HG03460 (cell line): ENCODE measurements at regions not wholly inside any gene's neighbourhood (a gene's known extent, or its start where the extent isn't known, plus 50 kb on each side); places are given as distances from the start of the nearest gene placed in this dataset.

ENCODE experiments used
- ATAC-seq: cut with Tn5 transposase; IDR thresholded peaks from one replicate; pipeline ENCODE4 v1.9.1; 2021; ENCODE audit not compliant: unreplicated experiment

DNA sequence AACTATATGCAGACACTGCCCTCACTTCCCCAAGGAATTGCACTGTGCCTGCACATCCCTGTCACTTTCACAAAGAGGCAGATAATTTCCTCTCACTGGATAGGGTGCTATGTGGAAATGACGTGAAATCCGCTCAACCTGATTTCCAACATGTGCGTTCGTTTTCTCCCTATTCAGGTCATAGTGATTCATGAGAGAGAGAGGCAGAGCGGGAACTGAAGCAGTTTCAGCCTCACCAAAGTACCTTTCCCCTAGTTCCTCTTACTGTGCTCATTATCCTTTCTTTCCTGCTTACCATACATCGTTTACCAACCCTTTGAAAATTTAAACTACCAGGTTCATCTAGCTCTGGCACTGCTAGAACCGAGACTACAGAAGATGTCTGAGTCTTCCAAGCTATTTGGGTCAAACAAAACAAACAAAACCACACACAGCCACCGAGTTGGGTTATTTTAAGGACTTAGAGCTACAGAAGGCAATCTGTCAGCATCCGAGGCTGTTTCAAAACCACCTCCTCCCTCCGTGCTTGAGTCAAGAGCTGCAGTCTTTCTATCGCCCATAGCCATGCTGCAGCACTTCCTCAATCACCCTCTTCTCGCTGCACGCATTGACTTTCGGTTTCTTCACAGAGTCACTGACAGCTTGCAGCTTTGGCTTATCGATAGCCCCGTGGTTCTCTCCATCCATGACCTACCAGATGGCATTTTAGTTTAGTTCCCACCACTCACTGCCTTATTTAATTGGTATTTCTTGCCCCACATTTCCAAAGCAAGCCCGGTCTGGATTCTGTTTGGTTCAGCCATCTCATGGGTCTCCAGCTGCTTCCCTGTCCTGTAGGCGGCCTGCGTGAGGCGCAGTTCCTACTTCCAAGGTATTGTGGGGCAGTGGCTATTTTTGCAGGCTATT lies 1395.8 kb downstream of the EFNB2 start:
- peak; percentile 97 for ATAC-seq

DNA sequence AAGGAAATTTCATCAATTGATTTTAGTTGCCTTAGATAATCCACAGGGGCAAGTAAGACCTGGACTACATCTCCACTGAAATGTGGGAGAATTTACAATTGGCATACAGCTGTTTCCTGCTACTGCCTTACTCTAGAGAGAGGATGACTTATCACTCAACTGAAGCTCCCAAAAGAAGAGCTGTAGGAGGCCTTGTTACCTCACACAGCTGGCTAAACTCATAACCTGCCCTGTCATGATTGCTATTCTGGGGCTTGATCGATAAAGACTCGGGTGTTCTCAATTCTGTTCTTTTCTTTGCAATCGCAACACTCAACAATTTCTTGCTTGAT lies 1396.4 kb downstream of the EFNB2 start:
- peak; percentile 16 for ATAC-seq

DNA sequence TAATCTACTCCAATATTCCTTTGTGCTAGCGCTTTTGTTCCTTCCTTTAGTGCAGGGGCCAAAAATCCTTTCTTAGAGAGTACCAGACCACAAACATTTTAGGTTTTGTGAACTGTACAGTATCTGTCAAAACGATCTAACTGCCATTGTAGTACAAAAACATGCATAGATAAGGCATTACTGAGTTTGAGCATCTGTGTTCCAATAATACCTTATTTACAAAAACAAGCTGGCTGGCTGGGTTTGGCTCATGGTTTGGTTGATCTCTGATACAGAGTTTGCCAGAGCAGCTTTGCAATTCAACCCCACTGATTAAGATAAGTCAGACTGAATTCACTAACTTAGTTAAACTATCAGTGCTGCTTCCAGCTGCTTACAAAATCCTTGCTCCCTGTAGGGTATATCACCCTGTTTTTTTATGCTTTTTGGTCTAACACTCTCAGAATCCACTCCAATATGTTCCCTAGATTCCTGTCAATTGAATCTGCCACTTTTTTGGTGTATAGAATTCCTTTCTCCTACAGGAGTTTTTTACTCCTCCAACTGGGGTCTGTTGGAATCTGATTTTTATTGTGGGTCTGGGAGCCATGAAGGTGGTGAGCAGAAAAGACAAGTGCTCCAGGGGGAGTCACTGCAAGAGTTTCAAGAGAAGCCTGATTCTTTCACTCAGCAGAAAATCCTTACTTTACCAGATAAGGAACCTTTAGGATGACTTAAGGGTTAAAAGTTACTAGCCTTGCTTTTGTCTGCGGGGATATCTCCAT lies 1399.4 kb downstream of the EFNB2 start:
- ATAC-seq: no peak

DNA sequence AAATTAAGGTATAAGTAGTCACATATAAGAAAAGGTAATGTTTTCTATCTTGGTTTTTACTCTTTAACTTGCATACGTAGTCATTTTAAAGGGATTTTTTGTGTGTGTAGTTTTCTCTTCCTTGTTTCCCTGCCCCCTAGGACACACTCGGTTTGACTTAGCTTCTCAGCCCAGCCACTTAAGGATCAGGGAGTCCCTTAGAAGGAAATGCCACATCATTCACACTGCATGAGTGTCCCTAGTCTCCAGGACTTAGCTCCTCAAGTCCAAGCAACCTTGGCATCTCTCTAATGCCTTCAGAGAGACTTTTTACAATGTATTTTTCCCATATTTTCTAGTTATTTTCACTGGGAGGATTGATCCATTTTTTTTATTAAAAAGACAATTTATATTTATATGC lies 1407.7 kb downstream of the EFNB2 start:
- ATAC-seq: no peak

DNA sequence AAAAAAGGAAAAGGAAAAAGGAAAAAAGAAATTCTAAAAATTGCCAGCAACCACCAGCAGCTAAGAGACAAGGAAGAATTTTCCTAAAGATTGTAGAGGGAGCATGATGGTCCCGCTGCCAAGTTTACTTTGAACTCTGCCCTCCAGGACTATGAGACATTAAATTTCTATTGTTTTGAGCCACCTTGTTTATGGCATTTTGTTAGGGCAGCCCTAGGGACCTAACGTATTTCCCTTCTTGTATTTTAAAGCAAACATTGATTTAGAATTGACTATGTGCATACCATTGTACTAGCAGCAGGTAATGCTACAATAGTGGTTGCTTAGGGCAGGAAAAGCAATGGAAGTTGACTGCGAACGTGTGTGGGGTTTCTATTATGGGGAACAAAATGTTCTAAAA lies 1414.2 kb downstream of the EFNB2 start:
- no peak for ATAC-seq

DNA sequence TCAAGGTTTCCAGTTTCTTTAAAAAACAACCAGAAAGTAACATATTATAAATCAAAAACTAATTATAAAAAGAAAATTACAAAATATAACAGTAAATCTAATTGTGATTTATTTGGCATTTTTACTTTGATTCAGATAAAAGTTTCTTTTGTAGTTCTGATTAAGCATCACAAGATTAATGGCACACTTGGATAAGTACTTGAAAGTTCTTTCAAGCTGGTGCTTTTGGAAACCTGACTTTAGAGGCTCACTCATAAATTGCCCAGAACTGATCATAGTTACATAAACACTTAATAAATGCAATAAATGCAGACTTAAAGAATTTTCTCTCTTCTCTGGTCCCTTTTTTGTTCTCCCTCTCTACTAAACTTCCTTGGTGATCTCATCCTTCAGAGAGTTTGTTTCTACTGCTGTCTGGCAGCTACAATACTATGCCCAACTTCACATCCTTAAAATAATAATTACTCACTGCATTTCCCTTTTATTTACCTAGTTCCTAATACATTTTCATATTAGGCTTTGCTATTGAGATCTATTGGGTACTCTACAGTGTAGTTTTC lies 1417.0 kb downstream of the EFNB2 start:
- no peak for ATAC-seq

DNA sequence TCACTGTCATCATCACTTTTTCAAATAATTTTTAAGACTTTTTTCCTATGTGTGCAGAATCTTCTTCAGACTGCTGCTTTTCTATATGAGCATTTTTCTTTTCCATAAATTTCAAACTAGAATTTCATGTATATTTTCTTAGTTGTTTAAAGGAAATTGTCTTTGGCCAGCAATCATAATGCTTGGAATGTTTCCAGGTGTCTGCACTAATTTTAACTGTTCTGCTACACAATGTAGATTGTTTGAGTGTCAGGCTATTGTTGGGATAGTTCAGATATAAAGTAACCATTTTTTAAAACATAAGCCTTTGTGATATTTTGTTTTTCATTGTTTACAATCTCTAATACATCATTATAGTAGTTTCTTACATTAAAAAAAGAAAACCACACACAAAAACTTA lies 1418.5 kb downstream of the EFNB2 start:
- no peak for ATAC-seq

DNA sequence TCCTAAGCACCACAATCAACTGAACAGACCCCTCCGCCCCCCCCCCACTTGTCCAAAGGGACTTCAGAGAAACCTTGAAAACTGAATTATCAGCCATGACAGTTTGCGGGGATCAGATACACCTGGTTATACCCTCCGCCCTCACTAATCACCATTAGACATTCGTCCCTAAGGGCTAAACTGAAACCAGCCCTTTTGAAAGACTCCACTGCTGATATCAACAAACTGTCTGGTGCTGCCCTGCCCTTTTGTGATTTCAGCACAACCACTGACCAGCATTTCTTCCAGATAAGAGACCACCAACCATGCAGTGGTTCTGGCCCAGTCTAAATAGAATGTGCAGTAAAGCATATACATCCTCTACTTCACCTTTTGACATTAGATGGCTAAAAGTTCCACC lies 1422.9 kb downstream of the EFNB2 start:
- no peak for ATAC-seq

DNA sequence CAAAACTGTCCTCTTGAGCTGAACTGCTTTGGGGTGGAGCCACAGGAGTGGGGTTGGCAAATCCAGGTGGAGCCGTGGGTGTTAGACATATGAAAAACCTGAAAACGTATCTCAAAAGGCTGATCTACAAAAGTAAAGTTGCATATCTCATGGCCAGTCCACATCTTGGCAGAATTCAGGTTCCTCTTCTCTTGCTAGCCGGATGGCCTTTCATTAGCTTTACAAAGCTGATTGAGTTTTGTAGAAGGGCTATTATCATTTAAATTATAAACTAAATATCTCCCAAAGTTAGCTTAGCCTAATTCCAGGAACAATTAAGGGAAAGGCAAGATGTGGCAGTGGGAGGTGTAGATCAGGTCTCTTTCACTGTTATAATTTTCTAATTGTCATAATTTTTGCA lies 1427.7 kb downstream of the EFNB2 start:
- no peak for ATAC-seq

DNA sequence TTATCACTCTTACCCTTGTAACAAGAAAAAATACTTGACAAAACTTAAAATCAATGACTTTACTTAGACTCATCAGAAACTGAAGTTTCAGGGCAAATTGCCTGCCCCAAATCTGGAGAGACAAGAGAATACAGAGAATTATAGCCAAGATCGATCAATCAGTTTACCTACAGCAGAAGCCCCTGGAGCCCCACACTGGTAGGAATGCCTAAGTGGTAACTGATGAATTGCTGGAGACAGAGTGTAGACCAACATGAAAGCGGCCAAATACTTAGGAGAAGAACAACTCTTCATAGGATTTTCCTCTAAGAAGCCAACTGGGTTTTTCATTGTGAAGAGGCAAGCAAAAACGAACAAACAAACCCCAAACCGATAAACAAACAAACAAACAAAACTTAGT lies 1430.0 kb downstream of the EFNB2 start:
- no peak for ATAC-seq

DNA sequence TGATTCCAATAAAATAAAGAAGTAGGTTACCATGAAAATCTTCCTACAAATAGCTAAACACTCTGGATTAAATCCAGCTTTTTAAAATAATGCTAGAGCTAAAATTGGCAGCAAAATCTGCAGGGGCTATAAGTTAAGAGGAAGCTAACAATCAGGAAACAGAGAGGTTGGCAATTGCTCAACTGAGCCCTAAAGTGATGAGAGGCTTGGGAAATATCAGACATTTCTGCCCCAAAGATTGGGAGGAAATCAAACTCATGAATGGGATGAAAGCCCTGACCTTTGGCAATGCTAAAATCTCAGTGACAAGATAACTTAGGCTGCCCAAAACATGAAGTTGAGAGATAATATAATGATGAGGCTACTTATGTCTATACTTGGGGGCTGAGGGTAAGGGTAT lies 1437.9 kb downstream of the EFNB2 start:
- no peak for ATAC-seq

DNA sequence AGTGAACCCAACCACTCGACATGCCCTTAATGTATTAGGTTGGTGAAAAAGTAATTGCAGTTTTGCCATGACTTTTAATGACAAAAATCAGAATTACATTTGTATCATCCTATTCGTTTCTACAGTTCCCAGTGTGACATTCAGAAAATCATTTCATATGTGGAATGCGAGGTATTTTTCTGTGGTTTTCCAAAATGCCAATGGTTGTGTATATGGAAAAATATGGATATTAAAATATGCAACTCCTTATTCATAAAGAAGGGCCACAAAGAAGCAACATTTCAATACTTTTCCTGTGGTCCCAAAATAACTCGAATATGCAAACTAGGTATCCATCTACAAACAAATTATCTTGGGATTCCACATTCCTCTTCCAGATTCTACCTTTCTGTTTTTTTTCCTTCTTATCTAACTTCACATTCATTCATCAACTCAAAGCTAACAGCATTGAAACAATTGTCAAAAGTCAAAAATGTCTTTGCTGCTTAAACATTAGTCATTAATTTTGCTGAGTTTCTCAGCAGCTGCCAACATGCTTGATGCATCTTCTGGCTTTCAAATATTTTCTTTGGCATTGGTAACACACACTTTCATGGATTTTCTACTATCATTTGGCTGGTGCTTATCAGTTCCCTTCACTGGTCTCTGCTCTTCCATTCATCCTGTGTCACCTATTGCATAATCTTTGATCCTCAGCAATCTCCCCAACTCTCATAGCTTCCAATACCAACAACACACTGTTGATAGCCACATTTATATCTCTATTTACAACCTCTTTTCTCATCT lies 1445.4 kb downstream of the EFNB2 start:
- no peak for ATAC-seq

DNA sequence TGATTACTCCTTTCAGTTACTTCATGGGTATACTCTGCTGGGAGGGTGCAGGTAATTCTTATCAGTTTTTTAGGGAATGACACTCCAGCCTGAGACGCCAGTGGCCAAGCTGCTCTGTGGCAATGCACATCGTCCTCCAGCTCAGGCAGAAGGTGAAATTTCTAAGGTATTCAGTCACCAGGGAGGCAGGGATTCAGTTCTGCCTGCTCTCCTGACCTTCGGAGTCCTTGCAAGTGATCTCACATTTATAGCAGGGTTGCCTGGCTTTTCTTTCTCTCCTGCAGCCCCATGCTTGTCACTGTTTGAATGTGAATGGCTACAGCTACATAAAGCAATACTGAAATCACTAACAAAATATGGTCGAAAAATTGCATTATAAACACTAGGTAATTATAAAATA lies 1447.5 kb downstream of the EFNB2 start:
- ATAC-seq: no peak

DNA sequence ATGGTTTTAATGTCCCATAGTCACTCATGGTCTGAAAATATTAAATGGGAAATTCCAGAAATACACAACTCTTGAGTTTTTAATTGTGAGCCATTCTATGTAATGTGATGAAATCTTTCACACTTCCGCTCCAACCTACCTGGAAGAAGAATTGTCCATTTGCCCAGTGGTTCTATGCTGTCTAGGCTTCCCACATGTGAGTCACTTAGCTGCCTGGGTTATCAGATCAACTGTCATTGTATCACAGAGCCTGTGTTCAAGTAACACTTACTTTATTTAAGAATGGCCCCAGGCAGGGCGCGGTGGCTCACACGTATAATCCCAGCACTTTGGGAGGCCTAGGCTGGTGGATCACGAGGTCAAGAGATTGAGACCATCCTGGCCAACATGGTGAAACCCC lies 1450.5 kb downstream of the EFNB2 start:
- no peak for ATAC-seq

DNA sequence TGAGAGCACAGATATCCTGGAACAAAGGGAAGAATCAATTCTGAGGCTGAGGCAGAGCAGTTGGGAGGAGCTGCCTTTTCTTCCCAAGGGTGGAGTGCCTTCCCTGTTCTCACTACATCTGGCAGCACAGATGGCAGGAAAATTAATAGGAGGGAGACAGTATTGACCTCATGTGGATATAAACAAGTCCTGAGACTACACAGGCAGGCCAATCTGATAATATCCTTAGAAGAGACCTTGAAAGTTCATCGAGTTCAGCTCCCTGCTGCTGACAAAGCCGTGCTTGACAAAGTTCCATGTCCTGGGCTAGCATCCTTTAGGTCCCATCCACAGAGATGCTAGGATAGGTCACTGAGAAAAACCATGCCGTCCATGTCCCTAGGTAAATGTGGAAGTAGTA lies 1451.5 kb downstream of the EFNB2 start:
- ATAC-seq: no peak

DNA sequence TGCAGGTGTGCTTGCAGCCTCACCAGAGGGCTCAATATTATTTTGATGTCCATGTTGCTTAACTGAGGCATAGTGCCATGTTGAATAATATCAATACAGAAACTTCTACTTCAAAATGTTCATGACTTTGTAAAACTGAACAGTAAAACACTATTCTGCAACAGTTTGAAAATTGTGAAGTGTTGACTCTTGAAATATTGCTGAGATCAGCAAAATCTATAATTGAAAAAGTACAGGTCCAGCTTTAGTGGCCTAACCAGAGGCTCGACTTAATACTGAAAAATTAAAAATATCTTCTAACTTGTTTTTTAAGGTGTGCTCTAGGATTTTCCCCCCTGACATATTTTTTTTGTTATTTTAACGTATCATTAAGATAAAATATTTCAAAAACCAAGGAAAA lies 1460.7 kb downstream of the EFNB2 start:
- ATAC-seq: no peak

DNA sequence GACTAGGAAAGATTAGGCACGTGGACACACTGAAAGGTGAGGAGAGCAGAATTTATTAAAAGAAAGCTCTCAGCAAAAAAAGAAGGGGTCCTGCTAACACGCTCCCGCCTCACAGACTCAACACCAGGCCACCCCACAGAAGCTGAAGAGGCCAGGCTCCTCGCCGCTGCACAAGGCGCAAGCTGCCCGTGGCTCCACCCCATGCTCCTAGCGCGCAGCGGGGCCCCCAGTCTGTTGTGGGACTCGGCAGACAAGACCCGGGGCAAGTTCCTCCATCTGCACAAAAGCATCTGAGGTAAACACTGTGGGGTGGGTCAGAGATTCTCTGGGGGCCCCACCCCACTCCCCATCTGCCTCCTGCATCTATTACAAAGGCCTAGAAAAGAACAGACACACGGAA lies 1462.4 kb downstream of the EFNB2 start:
- no peak for ATAC-seq

DNA sequence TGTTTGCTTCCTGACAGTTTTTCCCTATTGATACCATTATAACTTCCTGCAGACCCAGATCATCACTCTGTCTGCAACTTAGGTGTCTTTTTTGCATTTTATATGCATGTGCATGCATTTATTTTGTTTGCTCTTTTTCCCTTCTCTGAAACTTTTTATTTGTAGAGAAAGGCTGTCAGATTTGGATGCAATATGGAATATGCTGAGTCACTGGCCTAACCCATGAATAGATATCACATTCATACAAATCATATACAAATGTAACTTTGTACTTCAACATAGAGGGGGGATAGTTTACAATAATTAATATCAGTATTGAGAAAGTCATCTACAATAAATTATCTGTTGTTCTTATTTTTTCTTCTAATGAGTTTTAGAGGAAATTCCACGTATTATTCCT lies 1465.0 kb downstream of the EFNB2 start:
- no peak for ATAC-seq

DNA sequence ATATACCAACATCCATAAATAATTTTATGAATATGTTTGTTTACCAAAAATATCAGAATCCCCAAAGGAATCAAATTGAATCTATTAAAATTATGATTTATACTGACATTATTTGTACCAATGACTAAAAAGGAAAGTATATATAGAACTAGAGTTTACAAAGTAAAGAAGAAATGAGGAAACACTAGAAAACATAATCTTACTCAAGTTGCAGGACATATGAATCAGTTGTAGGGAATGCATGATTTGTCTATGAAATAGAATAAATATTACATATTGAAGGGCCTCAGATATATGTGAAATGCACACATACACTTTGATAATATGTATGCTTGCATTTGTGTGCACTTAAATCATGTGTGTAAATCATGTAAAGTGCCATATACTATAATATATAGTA lies 1466.4 kb downstream of the EFNB2 start:
- ATAC-seq: no peak

DNA sequence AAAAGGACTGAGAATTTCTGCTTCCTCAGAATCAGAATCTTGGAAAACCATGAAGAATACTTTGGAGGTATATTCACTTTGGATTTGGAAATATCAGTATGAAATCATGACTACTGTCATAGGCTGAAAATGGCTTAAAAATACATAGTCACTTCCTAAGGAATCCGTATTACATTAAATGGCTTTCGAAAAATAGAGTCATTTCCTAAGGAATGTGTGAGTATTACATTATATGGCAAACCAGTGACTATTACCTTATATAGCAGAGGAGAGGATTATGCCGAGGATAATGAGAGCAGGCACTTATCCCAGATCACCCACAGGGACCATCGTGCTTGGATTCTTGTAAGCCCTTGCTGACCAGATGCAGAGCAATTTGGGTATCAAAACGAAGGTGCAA lies 1471.8 kb downstream of the EFNB2 start:
- no peak for ATAC-seq

DNA sequence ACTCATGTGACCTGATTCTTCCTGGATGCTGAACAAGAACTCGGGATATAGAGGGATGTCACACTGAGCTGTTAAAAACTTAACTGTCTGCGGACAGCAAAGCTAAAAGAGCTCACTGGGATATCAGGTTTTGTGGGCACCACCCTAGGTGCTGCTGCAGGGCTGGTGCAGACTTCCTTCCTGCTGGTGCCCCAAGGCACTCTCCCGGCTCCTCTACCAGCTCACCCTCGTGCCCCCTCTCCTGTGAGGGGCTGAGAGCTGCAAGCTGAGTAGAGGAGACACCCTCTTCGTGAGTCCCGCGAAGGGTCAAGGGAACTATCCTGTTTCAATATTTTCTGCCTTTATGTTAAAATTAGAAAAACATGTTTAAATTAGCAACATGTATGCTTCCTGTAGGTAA lies 1475.7 kb downstream of the EFNB2 start:
- ATAC-seq: no peak
